Activated CD4-positive, alpha-beta T cell treated with anti-CD3 and anti-CD28 coated beads, Interleukin-2, amount 10 ng/mL, durations not matched to agents 24 days and 14 days (primary cell): ENCODE measurements at regions not wholly inside any gene's neighbourhood (a gene's known extent, or its start where the extent isn't known, plus 50 kb on each side); places are given as distances from the start of the nearest gene placed in this dataset.
"Not testable (repeated sequence)": the region's sequence is repeated elsewhere in the genome, so short reads cannot be mapped to it uniquely, and the experiment has no call there.

Experiments used
- DNase-seq: peaks from one replicate; pipeline ENCODE4 v3.0.0; 2022
- H3K27ac Mint-ChIP-seq: one replicate; pipeline ENCODE4 v1.8.0; 2022; ENCODE audit warnings: mild to moderate bottlenecking, mixed read lengths
- H3K27me3 Mint-ChIP-seq: one replicate; pipeline ENCODE4 v1.8.0; 2022; ENCODE audit warnings: mixed read lengths
- H3K36me3 Mint-ChIP-seq: one replicate; pipeline ENCODE4 v1.8.0; 2022; ENCODE audit warnings: low read depth, mild to moderate bottlenecking, mixed read lengths
- H3K4me1 Mint-ChIP-seq: one replicate; pipeline ENCODE4 v1.8.0; 2021; ENCODE audit warnings: mixed read lengths
- H3K4me3 Mint-ChIP-seq: one replicate; pipeline ENCODE4 v1.8.0; 2022; ENCODE audit warnings: mild to moderate bottlenecking, moderate library complexity, mixed read lengths
- H3K9me3 Mint-ChIP-seq: one replicate; pipeline ENCODE4 v1.8.0; 2021; ENCODE audit warnings: mixed read lengths
- intact Hi-C: fragments of 100-400 bp; cut with micrococcal nuclease; formaldehyde crosslinking; loops from one replicate; pipeline ENCODE4 v1.15.1; 2023

- H3K4me3 Mint-ChIP-seq, result no peak overlapping the region
- intact Hi-C loops, result no loop called here
- no peak for DNase-seq
- peaks cover 2% of the 10 kb centered on the region for H3K27me3 Mint-ChIP-seq
- H3K36me3 Mint-ChIP-seq, result no peaks in the 10 kb centered on the region
- H3K27ac Mint-ChIP-seq, result no peak overlapping the region
- H3K4me1 Mint-ChIP-seq, result no peaks in the 10 kb centered on the region
- no peaks in the 10 kb centered on the region for H3K9me3 Mint-ChIP-seq
These were observed 85.3 kb upstream of the GPR101 start for GRCh38 chrX:137119049-137119448.

- peaks cover 2% of the 10 kb centered on the region for H3K27me3 Mint-ChIP-seq
- H3K9me3 Mint-ChIP-seq, result no peaks in the 10 kb centered on the region
- intact Hi-C loops, result no loop called here
- DNase-seq, result no peak
- no peaks in the 10 kb centered on the region for H3K4me1 Mint-ChIP-seq
- no peak overlapping the region for H3K27ac Mint-ChIP-seq
- no peaks in the 10 kb centered on the region for H3K36me3 Mint-ChIP-seq
- H3K4me3 Mint-ChIP-seq, result no peak overlapping the region
These were observed 84.7 kb upstream of the GPR101 start for GRCh38 chrX:137118536-137118935.

- H3K27ac Mint-ChIP-seq, result no peak overlapping the region
These were observed 84.3 kb upstream of the GPR101 start for GRCh38 chrX:137118136-137118535.

GRCh38 chrX:137107877-137108276, 74.1 kb upstream of the GPR101 start:
- H3K9me3 Mint-ChIP-seq, H3K4me3 Mint-ChIP-seq: not testable (repeated sequence)

More at GRCh38 chrX:137118136-137118535, 84.3 kb upstream of the GPR101 start:
- no peaks in the 10 kb centered on the region for H3K4me1 Mint-ChIP-seq
- H3K27me3 Mint-ChIP-seq, result peaks cover 2% of the 10 kb centered on the region
- intact Hi-C loops, result no loop called here
- no peaks in the 10 kb centered on the region for H3K36me3 Mint-ChIP-seq
- H3K4me3 Mint-ChIP-seq, result no peak overlapping the region
- no peaks in the 10 kb centered on the region for H3K9me3 Mint-ChIP-seq
- no peak for DNase-seq

GRCh38 chrX:137101273-137101990, 67.6 kb upstream of the GPR101 start:
- peaks cover 3% of the 10 kb centered on the region for H3K9me3 Mint-ChIP-seq
- H3K27ac Mint-ChIP-seq, result no peak overlapping the region
- H3K4me1 Mint-ChIP-seq, result no peaks in the 10 kb centered on the region
- intact Hi-C loops, result no loop called here
- H3K4me3 Mint-ChIP-seq, result no peak overlapping the region
- H3K36me3 Mint-ChIP-seq, result no peaks in the 10 kb centered on the region
- DNase-seq, result no peak
- peaks cover 4% of the 10 kb centered on the region for H3K27me3 Mint-ChIP-seq

More at GRCh38 chrX:137107877-137108276, 74.1 kb upstream of the GPR101 start:
- intact Hi-C loops, H3K4me1 Mint-ChIP-seq, H3K27ac Mint-ChIP-seq, H3K27me3 Mint-ChIP-seq, H3K36me3 Mint-ChIP-seq, DNase-seq: not testable (repeated sequence)
